Gastroesophageal sphincter (tissue), 3 donors: ENCODE measurements at regions not wholly inside any gene's neighbourhood (a gene's known extent, or its start where the extent isn't known, plus 50 kb on each side); places are given as distances from the start of the nearest gene placed in this dataset.

Source experiments
- CTCF ChIP-seq, 4 experiments: fragments of 200-600 bp in 2 of 4; fragments of 450-650 bp in 2 of 4; sonication (generic) in 1 of 4; IDR thresholded peaks; one replicate each; pipeline ENCODE4 v1.5.1; 2017 to 2019; ENCODE audit warnings: antibody characterized with exemption in 4 of 4, mild to moderate bottlenecking in 2 of 4, moderate library complexity in 2 of 4
- EP300 ChIP-seq: sonication (generic); formaldehyde crosslinking; IDR thresholded peaks from one replicate; pipeline ENCODE4 v1.6.1; 2017; ENCODE audit warnings: antibody characterized with exemption, mild to moderate bottlenecking
- POLR2A ChIP-seq, 2 donors: fragments of 450-650 bp; IDR thresholded peaks; one replicate each; pipeline ENCODE4 v1.6.1; 2017; ENCODE audit warnings: antibody characterized with exemption in 2 of 2, mild to moderate bottlenecking in 2 of 2, moderate library complexity in 1 of 2
- POLR2AphosphoS5 ChIP-seq: sonication (generic); formaldehyde crosslinking; IDR thresholded peaks from one replicate; pipeline ENCODE4 v1.6.1; 2017; ENCODE audit warnings: antibody characterized with exemption

GRCh38 chr14:84527706-84528105 lies 1002.2 kb upstream of the FLRT2 start:
- no peak for TF ChIP-seq CTCF (IDR thresholded peaks at IDR 0.05)
- TF ChIP-seq EP300: no peak
- no peak for TF ChIP-seq POLR2A (IDR thresholded peaks at IDR 0.05)
- no peak for TF ChIP-seq POLR2AphosphoS5
